GM23338 (cell line): ENCODE measurements at regions not wholly inside any gene's neighbourhood (a gene's known extent, or its start where the extent isn't known, plus 50 kb on each side); places are given as distances from the start of the nearest gene placed in this dataset.
A peak's percentile ranks its signal among the peaks of the same experiment; 100 is the strongest.

Experiments used
- ATAC-seq: fragments of 200-7000 bp; cut with Tn5 transposase; 3 replicates; pipeline ENCODE4 v1.9.1; 2020
- DNase-seq: peaks from one replicate; pipeline ENCODE4 v3.0.0-alpha.2; 2015; ENCODE audit warnings: low spot score
- H2AFZ ChIP-seq: fragments of 200-600 bp; sonication (generic); 2 replicates; pipeline ENCODE4 v1.8.0; 2016; ENCODE audit warnings: antibody characterized with exemption, mild to moderate bottlenecking, moderate library complexity
- H3F3A ChIP-seq: fragments of 200-600 bp; sonication (generic); replicated peaks from 2 replicates; pipeline ENCODE4 v1.8.0; 2017; ENCODE audit warnings: antibody characterized with exemption, mixed run types, low read depth
- H3K27ac ChIP-seq: fragments of 200-600 bp; sonication (generic); 2 replicates; pipeline ENCODE4 v1.6.1; 2016; ENCODE audit warnings: low read depth
- H3K27me3 ChIP-seq: fragments of 200-600 bp; sonication (generic); 2 replicates; pipeline ENCODE4 v1.8.0; 2016; ENCODE audit warnings: mild to moderate bottlenecking, mixed run types, moderate library complexity; ENCODE audit not compliant: insufficient read depth
- H3K36me3 ChIP-seq: fragments of 200-600 bp; sonication (generic); 2 replicates; pipeline ENCODE4 v1.8.0; 2016; ENCODE audit warnings: mild to moderate bottlenecking; ENCODE audit not compliant: insufficient read depth
- H3K4me1 ChIP-seq: fragments of 200-600 bp; sonication (generic); 2 replicates; pipeline ENCODE4 v1.8.0; 2016; ENCODE audit warnings: mild to moderate bottlenecking, moderate library complexity; ENCODE audit not compliant: insufficient read depth
- H3K4me2 ChIP-seq: fragments of 200-600 bp; sonication (generic); 2 replicates; pipeline ENCODE4 v1.7.1; 2017; ENCODE audit warnings: mixed run types
- H3K4me3 ChIP-seq: fragments of 200-600 bp; sonication (generic); 2 replicates; pipeline ENCODE4 v1.6.1; 2016; ENCODE audit warnings: mixed run types
- H3K79me2 ChIP-seq: fragments of 200-600 bp; sonication (generic); replicated peaks from 2 replicates; pipeline ENCODE4 v1.8.0; 2017; ENCODE audit warnings: mild to moderate bottlenecking; ENCODE audit not compliant: insufficient read depth
- H3K9me2 ChIP-seq: fragments of 200-600 bp; sonication (generic); 2 replicates; pipeline ENCODE4 v1.8.0; 2017; ENCODE audit not compliant: insufficient read depth
- H4K20me1 ChIP-seq: fragments of 200-600 bp; sonication (generic); replicated peaks from 2 replicates; pipeline ENCODE4 v1.8.0; 2017; ENCODE audit warnings: mild to moderate bottlenecking; ENCODE audit not compliant: insufficient read depth
- H3K27ac Mint-ChIP-seq: 2 replicates; pipeline ENCODE4 v1.8.0; 2020; ENCODE audit warnings: inconsistent platforms, mild to moderate bottlenecking, moderate library complexity, mixed read lengths
- H3K27me3 Mint-ChIP-seq: 3 replicates; pipeline ENCODE4 v1.8.0; 2022; ENCODE audit warnings: low read depth, mild to moderate bottlenecking, moderate library complexity, mixed read lengths, inconsistent platforms; ENCODE audit not compliant: insufficient read depth, poor library complexity
- H3K36me3 Mint-ChIP-seq: 3 replicates; pipeline ENCODE4 v1.8.0; 2021; ENCODE audit warnings: low read depth, mild to moderate bottlenecking, inconsistent platforms, moderate library complexity, mixed read lengths
- H3K4me1 Mint-ChIP-seq: 3 replicates; pipeline ENCODE4 v1.8.0; 2020; ENCODE audit warnings: mild to moderate bottlenecking, inconsistent platforms, mixed read lengths
- H3K4me3 Mint-ChIP-seq: 3 replicates; pipeline ENCODE4 v1.8.0; 2021; ENCODE audit warnings: moderate library complexity, mild to moderate bottlenecking, inconsistent platforms, mixed read lengths
- H3K9me3 Mint-ChIP-seq: 3 replicates; pipeline ENCODE4 v1.8.0; 2020; ENCODE audit warnings: moderate library complexity, mild to moderate bottlenecking, inconsistent platforms, mixed read lengths
- CREB1 ChIP-seq: fragments of 250-450 bp; sonication (Bioruptor Pico); IDR thresholded peaks from 2 replicates; pipeline ENCODE4 v1.5.0; 2020; ENCODE audit warnings: low read depth, mild to moderate bottlenecking, moderate library complexity
- CTCF ChIP-seq, 2 experiments: fragments of 200-600 bp in 1 of 2; sonication (generic) in 1 of 2; conservative IDR thresholded peaks; 2 replicates each; pipeline versions ENCODE4 v1.5.1 to v1.6.1; 2016 to 2017; ENCODE audit warnings: antibody characterized with exemption in 2 of 2, low read depth in 2 of 2, mild to moderate bottlenecking in 2 of 2, moderate library complexity in 1 of 2
- ETS1 ChIP-seq: IDR thresholded peaks from 2 replicates; pipeline ENCODE4 v1.6.1; 2016; ENCODE audit warnings: antibody characterized with exemption
- EZH2 ChIP-seq: fragments of 200-600 bp; sonication (generic); IDR thresholded peaks from one replicate; pipeline ENCODE4 v1.8.0; 2017; ENCODE audit warnings: antibody characterized with exemption, mild to moderate bottlenecking, low read depth; ENCODE audit not compliant: unreplicated experiment
- EZH2phosphoT487 ChIP-seq: fragments of 200-600 bp; sonication (generic); IDR thresholded peaks from one replicate; pipeline ENCODE4 v1.8.1; 2018; ENCODE audit warnings: antibody characterized with exemption; ENCODE audit not compliant: unreplicated experiment
- JUNB ChIP-seq: IDR thresholded peaks from one replicate; pipeline ENCODE4 v1.6.1; 2016; ENCODE audit warnings: antibody characterized with exemption; ENCODE audit not compliant: unreplicated experiment
- NANOG ChIP-seq: IDR thresholded peaks from 2 replicates; pipeline ENCODE4 v1.6.1; 2016; ENCODE audit warnings: antibody characterized with exemption, borderline replicate concordance
- POLR2AphosphoS5 ChIP-seq: IDR thresholded peaks from 2 replicates; pipeline ENCODE4 v1.6.1; 2016; ENCODE audit warnings: antibody characterized with exemption, low read depth
- REST ChIP-seq: IDR thresholded peaks from one replicate; pipeline ENCODE4 v1.6.1; 2018; ENCODE audit warnings: antibody characterized with exemption; ENCODE audit not compliant: unreplicated experiment
- STAT1 ChIP-seq: IDR thresholded peaks from one replicate; pipeline ENCODE4 v1.6.1; 2016; ENCODE audit warnings: antibody characterized with exemption; ENCODE audit not compliant: unreplicated experiment
- ZNF114 ChIP-seq: fragments of 250-450 bp; sonication (Bioruptor Pico); IDR thresholded peaks from 2 replicates; pipeline ENCODE4 v1.5.0; 2020; ENCODE audit warnings: mild to moderate bottlenecking, moderate library complexity
- ZNF331 ChIP-seq: fragments of 250-450 bp; sonication (Bioruptor Pico); IDR thresholded peaks from 2 replicates; pipeline ENCODE4 v1.5.0; 2020; ENCODE audit warnings: low read depth, mild to moderate bottlenecking, moderate library complexity
- ZNF462 ChIP-seq: fragments of 250-450 bp; sonication (Bioruptor Pico); IDR thresholded peaks from 2 replicates; pipeline ENCODE4 v1.5.0; 2020; ENCODE audit warnings: mild to moderate bottlenecking, moderate library complexity

- peak; percentile 26; the same call in 1 of the 3 replicates for ATAC-seq
- H3K4me1 ChIP-seq: no peaks in the 10 kb centered on the region
- DNase-seq: peak; percentile 11
- H3K27me3 Mint-ChIP-seq: peaks cover 4% of the 10 kb centered on the region
- H3K4me1 Mint-ChIP-seq: peaks cover 8% of the 10 kb centered on the region
- no peak for TF ChIP-seq ZNF331 (CRISPR knock-in tag)
- TF ChIP-seq CTCF (conservative IDR thresholded peaks at IDR 0.05; ENCODE audit: low read depth in 2 of 2): no peak
- no peak for TF ChIP-seq STAT1
- no peak for TF ChIP-seq ZNF462
- no peak for TF ChIP-seq POLR2AphosphoS5
- TF ChIP-seq REST: no peak
- TF ChIP-seq ETS1: no peak
- no peak for TF ChIP-seq JUNB
- no peak for TF ChIP-seq ZNF114
- TF ChIP-seq NANOG: no peak
- no peak for TF ChIP-seq EZH2
- TF ChIP-seq CREB1 (CRISPR knock-in tag): no peak
- no peak for TF ChIP-seq EZH2phosphoT487
- H3K4me2 ChIP-seq: no peak overlapping the region
- no peak overlapping the region for H3K27ac Mint-ChIP-seq
- no peaks in the 10 kb centered on the region for H3K36me3 ChIP-seq
- no peaks in the 10 kb centered on the region for H3K27me3 ChIP-seq
- no peaks in the 10 kb centered on the region for H3K36me3 Mint-ChIP-seq
- H4K20me1 ChIP-seq: no peaks in the 10 kb centered on the region
- no peak overlapping the region for H2AFZ ChIP-seq
- no peaks in the 10 kb centered on the region for H3K9me3 Mint-ChIP-seq
- H3K9me2 ChIP-seq: no peaks in the 10 kb centered on the region
- H3K4me3 Mint-ChIP-seq: no peak overlapping the region
- H3K4me3 ChIP-seq: no peak overlapping the region
- no peaks in the 10 kb centered on the region for H3K79me2 ChIP-seq
- no peaks in the 10 kb centered on the region for H3F3A ChIP-seq
- no peak overlapping the region for H3K27ac ChIP-seq
Observed at GRCh38 chr5:171706736-171707441, 78.7 kb upstream of the SMIM23 start.
